ENCODE measurements at regions not wholly inside any gene's neighbourhood (a gene's known extent, or its start where the extent isn't known, plus 50 kb on each side); places are given as distances from the start of the nearest gene placed in this dataset.

GRCh38 chr13:64488731-64489130, 2741.4 kb downstream of the PCDH9 start:
- H2AFZ ChIP-seq (ENCODE audit: low read length): no peak overlapping the region

More at GRCh38 chr13:64488731-64489130, 2741.4 kb downstream of the PCDH9 start:
- H3K9me3 ChIP-seq (ENCODE audit: control insufficient read depth, low read depth, low read length): no peaks in the 10 kb centered on the region
- H3K56ac ChIP-seq (ENCODE audit: insufficient read length, low read depth, low read length): no peak overlapping the region
- H2BK15ac ChIP-seq (ENCODE audit: low read depth, low read length): no peak overlapping the region
- no peak overlapping the region for H3K18ac ChIP-seq (ENCODE audit: insufficient read length, low read depth, low read length)
- H3K27me3 ChIP-seq (ENCODE audit: insufficient read depth, low read length): no peaks in the 10 kb centered on the region
- H2AK5ac ChIP-seq (ENCODE audit: insufficient read length, low read length): no peak overlapping the region
- no peaks in the 10 kb centered on the region for H3K79me2 ChIP-seq (ENCODE audit: insufficient read depth, low read length)
- H2BK5ac ChIP-seq (ENCODE audit: insufficient read length, low read length): no peak overlapping the region
- H3K14ac ChIP-seq (ENCODE audit: insufficient read depth, low read length): no peak overlapping the region
- no peak for TF ChIP-seq CTCF (conservative IDR thresholded peaks at IDR 0.05)
- no peak overlapping the region for H3K4me2 ChIP-seq (ENCODE audit: insufficient read depth, insufficient read length, low read length)
- H3K27ac Mint-ChIP-seq: no peak overlapping the region
- peaks cover 0 to 2% (median 0%) of the 10 kb centered on the region in 3 experiments; a peak in 1 of 7 replicates for H3K36me3 Mint-ChIP-seq (ENCODE audit: insufficient read depth in 1 of 3, low read depth in 3 of 3)
- H3K27me3 Mint-ChIP-seq (ENCODE audit: low read depth): no peaks in the 10 kb centered on the region
- H3K4me1 ChIP-seq (ENCODE audit: insufficient read depth, low read length): no peaks in the 10 kb centered on the region
- no peaks in the 10 kb centered on the region; a peak in 1 of 5 replicates for H3K9me3 Mint-ChIP-seq
- no peak overlapping the region for H2BK20ac ChIP-seq (ENCODE audit: low read depth, low read length, poor library complexity, severe bottlenecking)
- no peak overlapping the region for H3K4ac ChIP-seq (ENCODE audit: low read depth, low read length)
- H4K5ac ChIP-seq (ENCODE audit: insufficient read length, low read depth, low read length): no peak overlapping the region
- H3K79me1 ChIP-seq (ENCODE audit: insufficient read depth, low read depth, low read length, poor library complexity, severe bottlenecking): no peaks in the 10 kb centered on the region
- H3K27ac ChIP-seq (ENCODE audit: insufficient read length, low read depth, low read length): no peak overlapping the region
- H3K23ac ChIP-seq (ENCODE audit: insufficient read length, low read depth, low read length): no peak overlapping the region
- H3K9ac ChIP-seq (ENCODE audit: extremely low read depth, insufficient read length, low read length): no peak overlapping the region
- no peak overlapping the region for H2BK120ac ChIP-seq (ENCODE audit: low read depth, low read length, poor library complexity, severe bottlenecking)
- no peaks in the 10 kb centered on the region for H3K23me2 ChIP-seq (ENCODE audit: insufficient read length, low read depth, low read length, poor library complexity, severe bottlenecking)
- H3K4me1 Mint-ChIP-seq: no peaks in the 10 kb centered on the region
- no peak overlapping the region for H4K91ac ChIP-seq (ENCODE audit: insufficient read length, low read depth, low read length)
- no peak for DNase-seq
- no peak overlapping the region for H2BK12ac ChIP-seq (ENCODE audit: insufficient read length, low read depth, low read length)
- no peak overlapping the region for H3K4me3 Mint-ChIP-seq
- H4K20me1 ChIP-seq (ENCODE audit: control insufficient read depth, insufficient read depth, insufficient read length): no peaks in the 10 kb centered on the region
- H4K8ac ChIP-seq (replicated peaks; ENCODE audit: insufficient read length, low read depth, low read length): no peak overlapping the region
- no peak overlapping the region for H3T11ph ChIP-seq (ENCODE audit: low read length)
